GM12874 (cell line): ENCODE measurements at regions not wholly inside any gene's neighbourhood (a gene's known extent, or its start where the extent isn't known, plus 50 kb on each side); places are given as distances from the start of the nearest gene placed in this dataset.

Source experiments
- TF ChIP-seq, protein P1 (sequence below): IDR thresholded peaks from 2 replicates; pipeline ENCODE4 v1.5.1; 2011; ENCODE audit warnings: low read depth, mild to moderate bottlenecking, control low read depth, low read length, moderate library complexity; ENCODE audit not compliant: insufficient read depth

DNA sequence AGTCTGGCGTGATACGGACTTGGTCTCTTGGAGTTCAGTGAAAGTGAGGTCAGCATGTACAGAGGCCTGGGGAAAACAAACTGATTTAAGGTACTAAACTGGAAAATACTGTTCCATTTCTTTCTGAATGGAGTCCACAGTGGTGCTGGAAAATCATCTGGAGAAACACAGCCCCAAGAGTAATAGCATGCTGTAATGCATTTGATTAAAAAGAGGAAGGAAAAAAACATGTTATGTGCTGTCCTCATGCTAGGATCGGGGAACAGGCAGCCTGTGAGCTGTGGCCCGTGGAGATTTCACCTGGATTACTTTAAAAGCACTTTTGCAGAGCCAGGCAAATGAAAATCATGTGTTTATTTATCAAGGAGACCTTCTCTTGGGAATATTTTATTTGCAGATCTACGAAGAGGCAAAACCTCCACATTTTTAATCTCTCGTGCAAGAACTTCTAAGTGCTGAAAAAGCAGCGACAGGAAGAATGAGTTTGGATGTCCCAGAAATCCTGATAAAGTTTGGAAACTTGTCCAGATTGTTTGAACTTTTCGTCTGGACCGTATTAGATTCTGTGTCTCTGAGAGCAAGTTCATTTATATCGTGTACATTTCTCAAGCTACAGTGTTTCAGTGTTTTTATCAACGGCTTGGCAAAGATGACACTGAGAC, 228.8 kb downstream of the GAS1 start:
- TF ChIP-seq, protein P1, sequence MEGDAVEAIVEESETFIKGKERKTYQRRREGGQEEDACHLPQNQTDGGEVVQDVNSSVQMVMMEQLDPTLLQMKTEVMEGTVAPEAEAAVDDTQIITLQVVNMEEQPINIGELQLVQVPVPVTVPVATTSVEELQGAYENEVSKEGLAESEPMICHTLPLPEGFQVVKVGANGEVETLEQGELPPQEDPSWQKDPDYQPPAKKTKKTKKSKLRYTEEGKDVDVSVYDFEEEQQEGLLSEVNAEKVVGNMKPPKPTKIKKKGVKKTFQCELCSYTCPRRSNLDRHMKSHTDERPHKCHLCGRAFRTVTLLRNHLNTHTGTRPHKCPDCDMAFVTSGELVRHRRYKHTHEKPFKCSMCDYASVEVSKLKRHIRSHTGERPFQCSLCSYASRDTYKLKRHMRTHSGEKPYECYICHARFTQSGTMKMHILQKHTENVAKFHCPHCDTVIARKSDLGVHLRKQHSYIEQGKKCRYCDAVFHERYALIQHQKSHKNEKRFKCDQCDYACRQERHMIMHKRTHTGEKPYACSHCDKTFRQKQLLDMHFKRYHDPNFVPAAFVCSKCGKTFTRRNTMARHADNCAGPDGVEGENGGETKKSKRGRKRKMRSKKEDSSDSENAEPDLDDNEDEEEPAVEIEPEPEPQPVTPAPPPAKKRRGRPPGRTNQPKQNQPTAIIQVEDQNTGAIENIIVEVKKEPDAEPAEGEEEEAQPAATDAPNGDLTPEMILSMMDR, result no peak

DNA sequence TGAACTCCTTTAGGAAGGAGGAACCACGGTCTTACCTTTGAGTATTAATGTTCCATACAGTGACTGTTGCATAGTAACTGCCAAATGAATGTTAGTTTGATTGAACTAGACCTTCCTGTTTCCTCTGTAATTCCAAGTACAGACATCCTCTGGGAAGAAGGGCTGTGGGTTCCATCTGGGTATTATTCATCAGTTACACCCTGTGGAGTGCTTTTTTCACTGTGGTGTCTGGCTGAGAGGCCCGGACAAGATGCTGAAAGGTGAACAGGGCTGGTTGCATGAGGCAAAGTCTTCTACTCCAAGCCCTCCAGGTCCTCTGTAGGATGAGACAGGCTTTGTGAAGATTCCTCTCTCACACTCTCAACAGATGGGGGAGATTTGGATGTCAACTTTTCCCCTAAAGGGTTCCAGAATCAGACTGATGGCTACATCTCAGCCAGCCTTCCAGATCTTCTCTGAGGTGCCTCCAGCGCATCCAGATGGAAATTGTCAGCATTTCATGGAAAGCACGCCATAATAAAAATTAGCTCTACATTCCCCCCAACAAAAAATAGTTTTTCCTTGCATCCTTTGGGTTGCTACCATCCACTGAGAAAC, 230.9 kb downstream of the GAS1 start:
- TF ChIP-seq, protein P1, result no peak

DNA sequence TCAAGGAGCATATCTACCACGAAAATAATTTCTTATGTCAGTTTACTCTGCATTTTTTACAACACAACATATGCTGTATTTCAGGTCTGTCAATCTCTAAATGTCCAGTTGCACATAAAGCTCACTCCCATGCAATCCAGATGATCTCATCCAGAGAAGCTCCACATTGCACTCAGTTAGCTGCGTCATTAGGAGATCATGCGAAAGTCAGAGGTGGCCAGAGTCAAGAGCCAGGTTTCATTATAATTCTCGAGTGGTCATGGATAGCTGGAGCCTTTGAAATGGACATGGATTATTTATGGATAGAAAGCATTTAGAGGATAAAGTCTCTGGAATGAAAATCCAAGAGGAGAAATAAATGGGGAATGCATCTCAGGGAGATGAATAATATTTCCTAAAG, 232.3 kb downstream of the GAS1 start:
- TF ChIP-seq, protein P1, result no peak

DNA sequence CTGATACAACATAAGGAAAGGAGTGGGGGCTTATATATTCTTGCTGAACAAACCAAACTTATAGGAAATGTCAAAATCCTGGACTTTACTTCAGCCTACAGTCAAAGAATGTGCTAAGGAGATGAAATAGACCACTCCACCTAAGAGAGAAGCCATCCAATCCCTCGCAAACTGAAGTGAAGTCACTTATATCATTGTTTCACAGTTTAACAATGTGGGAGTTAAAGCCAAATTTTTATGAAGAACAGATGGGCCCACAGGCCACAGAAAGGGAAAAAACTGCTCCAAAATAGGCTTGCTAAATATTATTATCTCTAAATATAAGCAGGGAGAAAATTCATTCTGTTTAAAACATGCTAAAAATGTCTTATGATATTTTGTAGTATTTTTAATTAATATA, 233.3 kb downstream of the GAS1 start:
- TF ChIP-seq, protein P1, result no peak

DNA sequence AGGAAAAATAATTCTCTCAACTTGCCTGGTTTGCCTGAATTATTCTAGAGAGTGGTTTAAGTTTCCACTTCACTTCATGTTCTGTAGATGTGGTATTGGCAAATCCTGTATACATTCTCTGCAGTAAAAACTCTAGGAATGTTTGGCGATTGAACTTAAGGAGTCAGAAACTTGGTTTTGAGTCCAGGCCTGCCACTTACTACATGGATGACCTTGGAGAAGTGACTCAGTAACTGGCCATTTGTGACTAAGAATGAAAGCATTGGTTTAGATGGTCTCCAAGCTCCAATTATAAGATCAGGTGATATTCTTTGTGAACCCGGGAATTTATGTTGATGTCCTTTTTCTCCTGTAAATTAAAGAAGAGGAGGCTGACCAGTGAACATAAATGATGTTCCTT, 233.8 kb downstream of the GAS1 start:
- TF ChIP-seq, protein P1, result no peak

DNA sequence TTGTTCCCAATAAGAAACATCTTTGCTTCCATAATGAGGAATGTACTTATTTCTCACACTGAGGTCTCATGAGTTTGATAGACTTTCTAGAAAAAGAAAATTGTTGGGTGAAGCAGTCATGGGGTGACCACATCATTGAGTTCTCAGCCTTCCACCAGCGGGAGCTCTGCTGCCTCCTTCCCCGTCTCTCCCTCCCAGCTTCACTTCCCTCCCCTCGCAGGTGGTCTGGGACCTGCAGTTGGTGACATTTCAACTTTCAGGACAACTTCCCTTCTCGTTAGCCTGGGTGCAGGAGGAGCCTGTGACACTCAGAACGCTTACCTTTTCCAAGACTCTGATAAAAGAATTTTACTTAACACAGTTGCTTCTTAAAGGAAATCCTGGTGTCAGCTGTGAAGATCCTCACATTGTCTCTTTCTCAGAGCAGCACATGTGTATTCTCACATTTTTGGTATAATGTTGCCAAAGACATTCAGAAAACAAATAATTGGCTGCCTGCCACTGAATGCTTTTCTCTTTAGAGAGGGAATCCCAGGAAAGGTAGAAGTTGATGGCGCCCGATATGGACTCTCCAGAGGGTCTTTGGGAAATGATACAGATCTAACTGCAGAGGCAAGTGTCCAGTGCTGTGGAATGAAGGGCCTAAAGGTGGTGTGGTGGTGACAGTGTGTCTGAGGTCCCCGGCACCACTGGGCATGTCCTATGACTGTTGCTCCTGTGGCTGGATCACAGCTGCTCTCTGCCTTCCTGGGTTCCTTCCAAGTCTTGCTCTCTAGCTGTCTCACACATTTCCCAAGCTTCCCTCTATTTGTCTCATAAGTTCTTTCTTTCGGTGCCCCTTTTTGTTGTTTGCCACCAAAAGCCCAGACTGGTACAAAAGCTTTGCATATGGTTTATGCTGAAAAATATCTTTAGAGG, 238.1 kb downstream of the GAS1 start:
- TF ChIP-seq, protein P1, result no peak

DNA sequence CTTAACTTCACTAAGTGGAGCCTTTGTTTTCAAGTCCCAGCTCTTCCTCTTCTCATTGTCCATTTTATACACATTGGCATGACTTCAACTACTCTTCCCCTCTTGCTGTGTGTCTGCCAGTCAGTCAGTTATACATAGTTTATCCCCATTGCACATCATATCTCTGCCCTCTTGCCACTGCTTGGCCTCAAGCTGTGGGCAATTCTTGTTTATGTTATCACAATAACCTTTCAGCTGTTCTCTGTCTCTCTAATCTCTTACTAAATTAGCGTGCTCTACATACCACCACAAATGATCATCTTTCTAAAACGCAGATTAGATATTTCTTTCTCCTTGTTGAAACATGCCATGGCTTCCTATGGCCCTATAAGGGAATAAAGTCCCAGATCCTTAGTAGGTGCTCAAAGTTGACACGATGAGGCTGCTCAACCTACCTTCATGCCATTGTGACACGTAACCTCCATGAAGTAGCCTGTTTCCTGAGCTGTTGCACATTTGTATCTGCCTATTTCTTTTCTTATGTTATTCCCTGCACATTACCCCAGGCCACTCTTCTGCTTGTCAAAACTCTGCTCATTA, 239.3 kb downstream of the GAS1 start:
- TF ChIP-seq, protein P1, result no peak
